ENCODE measurements at regions not wholly inside any gene's neighbourhood (a gene's known extent, or its start where the extent isn't known, plus 50 kb on each side); places are given as distances from the start of the nearest gene placed in this dataset.
"Not testable (repeated sequence)": the region's sequence is repeated elsewhere in the genome, so short reads cannot be mapped to it uniquely, and the experiment has no call there.

GRCh38 chrX:93868289-93868965, 194.4 kb downstream of the FAM133A start:
- no peak for DNase-seq (ENCODE audit: low read depth in 2 of 3, low spot score in 1 of 3)

DNA sequence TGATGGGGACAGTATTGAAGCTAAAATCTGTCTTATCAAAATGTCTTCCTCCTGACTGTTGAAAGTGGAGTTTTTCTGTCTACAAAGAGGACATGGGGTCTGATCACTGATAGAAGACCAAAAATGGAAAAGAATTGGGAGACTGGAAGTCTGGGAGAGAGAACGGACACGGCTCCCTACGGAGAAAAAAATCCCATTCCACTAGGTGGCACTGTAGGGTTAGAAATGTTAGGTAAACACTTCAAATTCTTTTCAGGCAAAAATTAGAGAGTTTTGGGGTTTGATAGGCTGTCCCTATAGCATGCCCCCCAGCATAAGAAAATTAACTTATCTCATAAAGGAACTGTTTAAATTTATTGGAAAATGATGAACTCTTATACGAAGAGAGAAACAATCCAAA, 200.5 kb downstream of the FAM133A start:
- peak in 1 of 3 donors; percentile 3 for DNase-seq (ENCODE audit: low read depth in 2 of 3, low spot score in 1 of 3)

DNA sequence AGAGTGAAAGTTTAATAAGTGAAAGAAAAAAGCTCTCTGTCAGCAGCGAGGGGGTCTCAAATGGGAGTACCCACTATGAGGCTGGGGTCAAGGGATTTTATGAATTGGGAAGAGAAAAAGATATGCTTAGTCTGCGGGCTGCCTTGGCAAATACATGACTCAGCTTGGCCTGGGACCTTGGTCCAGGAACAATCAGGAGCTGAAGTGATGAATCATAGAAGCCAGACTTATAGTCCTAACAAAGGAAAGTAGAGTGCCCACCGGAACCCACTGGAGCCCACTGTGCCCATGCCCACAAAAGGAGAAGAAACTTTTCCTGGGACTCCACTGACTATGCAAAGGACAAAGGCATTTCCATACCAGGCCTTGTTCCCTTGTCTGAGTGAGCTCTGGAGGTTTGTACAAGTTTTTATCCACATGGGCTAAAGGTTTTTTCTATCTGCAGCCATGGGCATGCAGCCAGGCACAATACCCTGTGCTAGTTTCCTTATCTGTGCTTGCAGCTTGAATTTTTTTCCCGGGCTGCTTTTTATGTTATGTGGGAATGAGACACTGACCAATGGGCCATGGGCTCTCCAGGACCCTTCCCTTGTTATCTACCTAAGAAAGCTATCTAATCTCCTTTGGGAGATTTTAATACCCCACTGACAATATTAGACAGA, 201.7 kb downstream of the FAM133A start:
- no peak for DNase-seq (ENCODE audit: low read depth in 2 of 3, low spot score in 1 of 3)

- not testable (repeated sequence) for DNase-seq (ENCODE audit: low read depth in 2 of 3, low spot score in 1 of 3)
These were observed 247.0 kb downstream of the FAM133A start for GRCh38 chrX:93921041-93921440.

DNA sequence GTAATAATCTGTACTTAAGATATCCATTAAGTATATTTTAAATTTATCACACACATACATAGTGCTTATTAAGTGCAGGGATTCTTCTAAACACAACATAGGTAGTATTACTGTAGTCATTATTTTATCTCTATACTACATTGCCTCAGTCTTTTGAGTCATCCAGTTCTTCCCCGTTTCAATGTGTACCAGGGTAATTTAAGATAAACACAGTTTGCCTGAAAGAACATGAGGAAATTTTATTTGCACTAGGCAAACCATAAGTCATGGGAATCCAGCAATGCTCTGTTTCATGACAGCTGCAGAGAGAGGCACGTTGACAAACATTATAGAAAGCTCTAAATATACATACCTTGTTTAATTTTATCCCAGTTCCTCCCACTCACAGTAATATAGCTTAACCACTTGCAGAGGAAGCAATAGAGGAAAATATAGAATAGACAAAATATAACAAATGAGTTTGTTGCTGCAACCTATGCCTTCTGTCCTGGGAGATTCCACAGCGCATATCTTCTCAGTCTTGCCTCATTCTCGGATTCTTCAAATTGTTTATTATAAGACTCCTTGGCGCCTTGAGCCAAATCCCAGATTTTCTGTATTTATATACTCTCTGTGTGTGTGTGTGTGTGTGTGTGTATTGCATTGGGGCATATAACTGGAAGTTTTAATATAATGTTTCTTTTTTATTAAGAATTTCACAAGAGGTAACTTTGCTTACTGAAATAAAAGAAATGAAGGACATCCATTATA, 258.6 kb downstream of the FAM133A start:
- DNase-seq (ENCODE audit: low read depth in 2 of 3, low spot score in 1 of 3), result no peak

- DNase-seq (ENCODE audit: low read depth in 2 of 3, low spot score in 1 of 3), result no peak
These were observed 303.6 kb downstream of the FAM133A start for GRCh38 chrX:93977641-93978040.

DNA sequence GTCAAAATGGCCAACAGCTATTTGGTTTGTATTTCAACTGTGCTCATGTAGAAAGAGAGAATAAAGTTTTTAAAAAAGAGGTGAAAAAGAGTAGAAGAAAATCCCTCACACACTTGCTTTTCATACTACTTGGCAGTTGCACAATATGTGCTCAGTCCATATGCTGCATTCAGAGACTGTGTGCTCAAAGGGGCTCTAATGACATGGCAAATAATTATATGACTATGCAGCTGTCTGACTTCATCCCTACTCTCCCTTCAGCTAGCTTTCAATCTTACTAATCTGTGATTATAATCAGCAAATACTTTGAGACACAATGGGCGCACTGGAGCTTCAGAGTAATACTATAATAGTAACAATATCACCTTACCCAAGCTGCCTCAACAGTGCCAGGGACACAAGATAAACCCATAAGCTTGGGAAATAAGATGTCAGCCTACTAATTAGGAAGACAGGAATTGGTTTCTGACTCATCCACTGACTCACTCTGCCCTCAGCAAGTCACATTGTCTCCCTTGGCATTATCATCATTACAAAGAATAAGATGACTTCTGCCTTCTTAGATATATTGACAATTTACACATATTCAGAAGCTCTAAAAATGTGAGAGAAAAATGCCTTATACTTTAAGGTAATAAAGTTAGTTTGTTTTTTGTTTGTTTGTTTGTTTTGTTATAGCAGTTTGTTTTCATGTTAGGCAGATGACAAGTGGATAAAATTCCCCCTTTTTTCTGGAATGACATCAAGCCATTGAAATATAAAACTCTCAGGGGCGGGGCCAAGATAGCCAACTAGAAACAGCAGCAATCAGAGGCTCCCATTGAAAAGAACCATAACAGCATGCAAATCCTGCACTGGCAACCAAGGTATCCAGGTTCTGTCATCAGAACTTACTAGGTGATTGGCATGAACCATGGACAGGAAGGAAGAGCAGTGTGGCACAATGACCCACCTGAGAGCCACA, 311.6 kb downstream of the FAM133A start:
- no peak for DNase-seq (ENCODE audit: low read depth in 2 of 3, low spot score in 1 of 3)

Data from stimulated activated CD4-positive, alpha-beta T cell treated with anti-CD3 and anti-CD28 coated beads, Interleukin-12 subunit alpha, Interleukin-12 subunit beta, amount 100 ng/mL, for 48 hours (primary cell).